ENCODE measurements at regions not wholly inside any gene's neighbourhood (a gene's known extent, or its start where the extent isn't known, plus 50 kb on each side); places are given as distances from the start of the nearest gene placed in this dataset.
"Not testable (repeated sequence)": the region's sequence is repeated elsewhere in the genome, so short reads cannot be mapped to it uniquely, and the experiment has no call there.

- DNase-seq = no peak
- H3K36me3 Mint-ChIP-seq = no peaks in the 10 kb centered on the region
- peaks cover 1 to 10% (median 3%) of the 10 kb centered on the region in 6 donors for H3K9me3 Mint-ChIP-seq
- no peaks in the 10 kb centered on the region for H3K4me1 Mint-ChIP-seq
- H3K4me3 Mint-ChIP-seq = no peak overlapping the region
- peaks cover 0 to 1% (median 0%) of the 10 kb centered on the region in 3 donors for H3K27me3 Mint-ChIP-seq (ENCODE audit: low read depth in 3 of 3)
- H3K27ac Mint-ChIP-seq = no peak overlapping the region
Observed at GRCh38 chr4:75146223-75146622, 213.3 kb downstream of the PARM1 start.

DNA sequence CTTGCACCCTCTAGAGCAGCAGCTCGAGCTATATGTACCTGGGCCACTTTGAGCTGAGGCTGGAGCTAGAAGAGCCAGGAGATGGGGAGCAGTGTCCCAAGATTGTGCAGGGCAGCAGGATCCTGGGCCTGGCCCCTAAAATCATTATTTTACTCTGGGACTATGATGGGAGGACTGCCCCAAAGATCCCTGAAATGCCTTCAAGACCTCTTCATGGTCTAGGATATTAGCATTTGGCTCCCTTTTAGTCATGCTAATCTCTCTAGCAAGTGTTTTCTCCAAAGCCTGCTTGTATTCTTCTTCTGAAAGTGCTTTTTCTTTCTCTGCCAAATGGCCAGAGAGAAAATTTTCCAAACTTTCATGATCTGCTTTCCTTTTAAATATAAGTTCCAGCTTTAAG lies 211.6 kb downstream of the PARM1 start:
- H3K4me1 Mint-ChIP-seq = no peaks in the 10 kb centered on the region
- no peak for DNase-seq
- no peaks in the 10 kb centered on the region for H3K36me3 Mint-ChIP-seq
- no peak overlapping the region for H3K27ac Mint-ChIP-seq
- H3K4me3 Mint-ChIP-seq = no peak overlapping the region
- H3K27me3 Mint-ChIP-seq (ENCODE audit: low read depth in 3 of 3) = peaks cover 0 to 1% (median 0%) of the 10 kb centered on the region in 3 donors
- peaks cover 0 to 12% (median 3%) of the 10 kb centered on the region in 6 donors for H3K9me3 Mint-ChIP-seq

DNA sequence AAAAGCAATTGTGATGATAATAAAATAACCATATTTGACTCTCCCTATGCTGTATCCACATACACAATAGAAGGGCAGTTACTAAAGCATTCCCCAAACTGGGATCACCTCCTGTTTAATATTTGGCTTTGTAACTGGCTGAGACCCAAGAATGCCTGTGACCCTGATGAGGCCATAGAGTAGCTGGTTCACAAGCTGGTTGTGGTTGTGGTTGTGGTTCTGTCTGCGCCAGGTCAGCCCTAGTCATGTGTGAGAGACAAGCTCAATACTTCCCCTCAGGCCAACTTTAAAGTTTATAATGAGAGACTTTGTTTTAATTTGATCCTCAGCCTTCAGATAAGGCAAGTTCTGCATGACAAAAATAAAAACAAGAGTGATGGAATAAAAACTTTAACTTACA lies 209.9 kb downstream of the PARM1 start:
- Mint-ChIP-seq H3K4me1 (no peaks in the 10 kb centered on the region), H3K27ac (no peak overlapping the region), H3K27me3 (ENCODE audit: low read depth in 3 of 3) (no peaks in the 10 kb centered on the region), H3K9me3 (peaks cover 0 to 12% (median 3%) of the 10 kb centered on the region in 6 donors), H3K36me3 (no peaks in the 10 kb centered on the region), H3K4me3 (no peak overlapping the region)
- no peak for DNase-seq

- H3K9me3 Mint-ChIP-seq = peaks cover 0 to 12% (median 2%) of the 10 kb centered on the region in 6 donors
- no peaks in the 10 kb centered on the region for H3K27me3 Mint-ChIP-seq (ENCODE audit: low read depth in 3 of 3)
- DNase-seq = no peak
- H3K27ac Mint-ChIP-seq = no peak overlapping the region
- no peaks in the 10 kb centered on the region for H3K4me1 Mint-ChIP-seq
- no peak overlapping the region for H3K4me3 Mint-ChIP-seq
- H3K36me3 Mint-ChIP-seq = no peaks in the 10 kb centered on the region
Observed at GRCh38 chr4:75142382-75142781, 209.5 kb downstream of the PARM1 start.

DNA sequence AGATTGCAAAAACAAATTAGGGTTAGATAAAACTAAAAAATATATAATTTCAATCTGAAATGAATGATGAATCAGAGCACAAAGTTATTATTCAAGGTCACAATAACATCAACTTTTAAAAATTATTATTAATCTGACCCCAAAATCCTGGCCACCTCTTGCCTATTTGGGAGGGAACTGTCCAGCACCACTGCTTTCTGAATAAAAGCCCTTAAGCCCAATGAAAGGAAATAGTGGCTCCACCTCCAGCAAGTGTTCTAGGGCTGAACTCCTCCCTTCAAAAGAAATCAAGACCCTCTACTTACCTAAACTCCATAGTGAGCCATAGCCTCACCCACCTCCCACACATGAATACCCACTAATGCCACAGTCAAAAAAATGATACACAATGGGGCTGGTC lies 208.2 kb downstream of the PARM1 start:
- Mint-ChIP-seq H3K4me3 (no peak overlapping the region), H3K9me3 (peaks cover 0 to 12% (median 2%) of the 10 kb centered on the region in 6 donors), H3K27ac (no peak overlapping the region), H3K4me1 (no peaks in the 10 kb centered on the region), H3K27me3 (ENCODE audit: low read depth in 3 of 3) (no peaks in the 10 kb centered on the region), H3K36me3 (no peaks in the 10 kb centered on the region)
- DNase-seq = no peak

GRCh38 chr4:75137302-75137701 lies 204.4 kb downstream of the PARM1 start:
- Mint-ChIP-seq H3K27me3 (ENCODE audit: low read depth in 3 of 3) (peaks cover 0 to 1% (median 1%) of the 10 kb centered on the region in 3 donors), H3K36me3 (no peaks in the 10 kb centered on the region), H3K9me3 (peaks cover 0 to 6% (median 2%) of the 10 kb centered on the region in 6 donors), H3K4me3 (no peak overlapping the region), H3K4me1 (no peaks in the 10 kb centered on the region), H3K27ac (no peak overlapping the region)
- DNase-seq = no peak

DNA sequence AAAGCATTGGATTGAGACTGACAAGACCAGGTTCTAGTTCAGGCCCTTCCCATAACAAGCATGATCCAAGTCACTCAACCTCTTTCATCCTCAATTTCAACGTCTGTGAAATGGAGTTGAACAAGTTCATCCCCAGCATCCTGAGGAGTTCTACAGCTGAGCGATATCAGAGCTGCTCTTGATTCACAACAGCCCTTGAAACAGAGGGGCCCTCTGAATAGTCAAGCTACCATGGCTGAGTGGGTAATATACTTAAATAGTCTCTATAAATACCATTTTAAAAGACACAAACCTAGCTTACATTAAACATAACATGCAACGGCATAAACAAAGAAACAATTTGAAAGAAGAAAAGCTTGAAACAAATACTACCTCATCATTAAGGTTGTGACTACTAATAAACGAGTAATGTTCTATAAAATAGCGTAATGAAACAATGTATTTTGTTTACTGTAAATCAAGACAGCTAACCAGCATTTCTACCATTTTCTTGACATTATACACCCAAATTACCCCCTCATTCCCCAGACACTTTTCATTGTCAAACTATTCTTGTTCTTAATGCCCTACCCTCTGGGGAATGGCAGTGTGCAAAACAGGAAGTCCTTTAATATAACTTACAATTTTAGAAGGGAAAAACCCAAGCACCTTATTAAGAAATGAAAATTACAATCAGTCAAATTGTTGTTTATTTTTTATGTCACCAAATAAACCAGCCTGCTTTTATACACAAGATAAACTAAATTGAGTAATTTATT lies 202.3 kb downstream of the PARM1 start:
- Mint-ChIP-seq H3K4me3 (no peak overlapping the region), H3K4me1 (no peaks in the 10 kb centered on the region), H3K27me3 (ENCODE audit: low read depth in 3 of 3) (peaks cover 0 to 1% (median 1%) of the 10 kb centered on the region in 3 donors), H3K36me3 (no peaks in the 10 kb centered on the region), H3K9me3 (peaks cover 0 to 2% (median 0%) of the 10 kb centered on the region in 6 donors), H3K27ac (no peak overlapping the region)
- DNase-seq = no peak

GRCh38 chr4:75126870-75127269 lies 194.0 kb downstream of the PARM1 start:
- H3K4me3 Mint-ChIP-seq = peak overlapping the region in 1 of 5 donors; percentile 21
- not testable (repeated sequence) for DNase-seq; H3K36me3 Mint-ChIP-seq; H3K27ac Mint-ChIP-seq; H3K4me1 Mint-ChIP-seq; H3K27me3 Mint-ChIP-seq (ENCODE audit: low read depth in 3 of 3)
- peaks cover 0 to 20% (median 3%) of the 10 kb centered on the region in 6 donors for H3K9me3 Mint-ChIP-seq

- H3K4me1 Mint-ChIP-seq = no peaks in the 10 kb centered on the region
- no peaks in the 10 kb centered on the region for H3K36me3 Mint-ChIP-seq
Observed at GRCh38 chr4:75126058-75126457, 193.1 kb downstream of the PARM1 start.

GRCh38 chr4:75122424-75123014 lies 189.6 kb downstream of the PARM1 start:
- Mint-ChIP-seq H3K27me3 (ENCODE audit: low read depth in 3 of 3) (peaks cover 0 to 2% (median 2%) of the 10 kb centered on the region in 3 donors), H3K27ac (no peak overlapping the region), H3K4me1 (no peaks in the 10 kb centered on the region), H3K9me3 (peaks cover 2 to 34% (median 14%) of the 10 kb centered on the region in 6 donors), H3K4me3 (no peak overlapping the region), H3K36me3 (no peaks in the 10 kb centered on the region)
- no peak for DNase-seq

More at GRCh38 chr4:75126058-75126457, 193.1 kb downstream of the PARM1 start:
- no peak for DNase-seq
- Mint-ChIP-seq H3K4me3 (no peak overlapping the region), H3K27ac (no peak overlapping the region), H3K27me3 (ENCODE audit: low read depth in 3 of 3) (peaks cover 0 to 2% (median 0%) of the 10 kb centered on the region in 3 donors), H3K9me3 (peaks cover 2 to 20% (median 4%) of the 10 kb centered on the region in 6 donors)

DNA sequence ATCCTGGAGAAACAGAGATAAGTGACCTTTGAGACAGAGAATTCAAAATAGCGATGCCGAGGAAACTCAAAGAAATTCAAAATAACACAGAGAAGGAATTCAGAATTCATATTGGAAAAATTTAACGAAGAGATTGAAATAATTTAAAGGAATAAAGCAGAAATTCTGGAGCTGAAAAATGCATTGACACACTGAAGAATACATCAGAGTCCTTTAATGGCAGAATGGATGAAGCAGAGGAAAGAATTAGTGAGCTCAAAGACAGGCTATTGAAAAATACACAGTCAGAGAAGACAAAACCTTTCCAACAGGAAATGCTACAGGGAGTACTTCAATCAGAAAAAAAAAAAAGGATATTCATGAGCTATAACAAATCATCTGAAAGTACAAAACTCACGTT lies 185.8 kb downstream of the PARM1 start:
- Mint-ChIP-seq H3K4me3 (no peak overlapping the region), H3K9me3 (peaks cover 10 to 28% (median 23%) of the 10 kb centered on the region in 6 donors), H3K4me1 (no peaks in the 10 kb centered on the region)

GRCh38 chr4:75110061-75110460 lies 177.1 kb downstream of the PARM1 start:
- Mint-ChIP-seq H3K9me3 (peaks cover 5 to 43% (median 11%) of the 10 kb centered on the region in 6 donors), H3K4me1 (no peaks in the 10 kb centered on the region), H3K27ac (no peak overlapping the region), H3K4me3 (no peak overlapping the region), H3K27me3 (ENCODE audit: low read depth in 3 of 3) (peaks cover 0 to 2% (median 1%) of the 10 kb centered on the region in 3 donors), H3K36me3 (no peaks in the 10 kb centered on the region)
- no peak for DNase-seq

More for the DNA sequence above, 185.8 kb downstream of the PARM1 start:
- no peaks in the 10 kb centered on the region for H3K36me3 Mint-ChIP-seq
- H3K27me3 Mint-ChIP-seq (ENCODE audit: low read depth in 3 of 3) = peaks cover 0 to 2% (median 2%) of the 10 kb centered on the region in 3 donors
- DNase-seq = no peak
- no peak overlapping the region for H3K27ac Mint-ChIP-seq

DNA sequence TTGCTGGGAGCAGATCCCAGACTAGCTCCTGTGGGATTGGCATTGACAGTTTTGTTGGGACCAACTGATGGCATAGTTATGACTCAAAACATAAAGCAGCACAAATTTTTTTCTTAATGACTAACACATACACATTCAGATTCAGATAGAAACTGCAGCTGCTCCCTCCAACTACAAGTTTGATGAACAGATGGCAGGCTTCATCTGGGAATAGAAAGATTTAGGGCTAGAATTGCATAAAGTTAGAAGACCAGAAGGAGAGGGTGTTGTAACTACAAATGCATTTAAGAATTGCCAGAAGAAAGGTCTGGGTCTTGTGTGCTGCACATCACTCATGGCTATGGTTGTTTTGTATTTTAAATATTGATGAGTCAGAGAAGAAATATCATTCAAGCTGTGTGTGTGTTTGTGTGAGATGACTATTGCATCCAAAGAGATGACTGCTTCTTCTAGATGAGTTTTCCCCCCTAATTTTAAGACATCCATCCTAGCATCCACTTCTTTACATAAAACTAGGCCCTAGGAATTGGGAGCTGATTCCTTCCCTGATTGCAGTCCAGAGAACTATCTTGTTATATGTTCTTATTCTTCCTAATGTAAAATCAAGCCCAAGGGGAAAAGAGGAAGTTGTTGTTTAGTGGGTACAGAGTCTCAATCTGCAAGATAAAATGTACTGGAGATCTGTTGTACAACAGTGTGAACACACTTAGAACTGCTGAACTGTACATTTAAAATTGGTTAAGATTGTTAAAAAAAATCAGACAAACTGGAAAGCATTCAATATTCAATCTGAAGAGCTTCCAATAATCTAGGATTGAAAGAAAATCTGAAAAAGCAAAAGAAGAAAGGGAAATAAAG lies 175.1 kb downstream of the PARM1 start:
- Mint-ChIP-seq H3K4me1 (no peaks in the 10 kb centered on the region), H3K36me3 (no peaks in the 10 kb centered on the region), H3K27ac (no peak overlapping the region), H3K27me3 (ENCODE audit: low read depth in 3 of 3) (peaks cover 0 to 2% (median 1%) of the 10 kb centered on the region in 3 donors), H3K4me3 (no peak overlapping the region), H3K9me3 (peaks cover 3 to 31% (median 6%) of the 10 kb centered on the region in 6 donors)
- DNase-seq = no peak

DNA sequence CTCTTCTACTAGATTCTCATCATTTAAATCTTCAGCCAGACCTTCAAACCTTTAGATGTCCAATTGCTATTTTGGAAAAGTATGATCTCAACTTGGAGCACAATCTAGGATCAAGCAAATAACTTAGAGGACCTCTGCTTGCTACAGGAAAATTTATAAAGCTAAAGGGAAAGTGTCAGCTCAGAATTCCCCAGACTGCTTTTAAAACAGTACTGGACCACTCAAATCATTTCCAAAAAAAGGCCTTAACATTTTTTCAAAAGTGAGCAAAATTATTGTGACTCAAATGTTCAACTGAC lies 169.8 kb downstream of the PARM1 start:
- Mint-ChIP-seq H3K4me3 (no peak overlapping the region), H3K4me1 (no peaks in the 10 kb centered on the region), H3K27ac (no peak overlapping the region), H3K36me3 (no peaks in the 10 kb centered on the region), H3K27me3 (ENCODE audit: low read depth in 3 of 3) (peaks cover 0 to 3% (median 3%) of the 10 kb centered on the region in 3 donors), H3K9me3 (peaks cover 0 to 39% (median 9%) of the 10 kb centered on the region in 6 donors)
- no peak for DNase-seq
